ENCODE measurements at regions not wholly inside any gene's neighbourhood (a gene's known extent, or its start where the extent isn't known, plus 50 kb on each side); places are given as distances from the start of the nearest gene placed in this dataset.

GRCh38 chr1:30198451-30198760, 525.0 kb downstream of the MATN1 start:
- no peak for TF ChIP-seq CTCF (IDR thresholded peaks at IDR 0.05)
- TF ChIP-seq POLR2A (IDR thresholded peaks at IDR 0.05), result no peak

Data from thyroid gland (tissue), 4 donors.